Activated naive CD8-positive, alpha-beta T cell treated with anti-CD3 and anti-CD28 coated beads for 36 hours (primary cell): ENCODE measurements at regions not wholly inside any gene's neighbourhood (a gene's known extent, or its start where the extent isn't known, plus 50 kb on each side); places are given as distances from the start of the nearest gene placed in this dataset.
"Not testable (repeated sequence)": the region's sequence is repeated elsewhere in the genome, so short reads cannot be mapped to it uniquely, and the experiment has no call there.

Source experiments
- DNase-seq: peaks from one replicate; pipeline ENCODE4 v3.0.0; 2021
- H3K27ac Mint-ChIP-seq: one replicate; pipeline ENCODE4 v1.8.0; 2022; ENCODE audit warnings: mild to moderate bottlenecking, moderate library complexity, mixed read lengths
- H3K27me3 Mint-ChIP-seq: one replicate; pipeline ENCODE4 v1.8.0; 2022; ENCODE audit warnings: mild to moderate bottlenecking, mixed read lengths
- H3K36me3 Mint-ChIP-seq: one replicate; pipeline ENCODE4 v1.8.0; 2021; ENCODE audit warnings: mild to moderate bottlenecking, mixed read lengths
- H3K4me1 Mint-ChIP-seq: one replicate; pipeline ENCODE4 v1.8.0; 2021; ENCODE audit warnings: mixed read lengths
- H3K4me3 Mint-ChIP-seq: one replicate; pipeline ENCODE4 v1.8.0; 2022; ENCODE audit warnings: mild to moderate bottlenecking, moderate library complexity, mixed read lengths
- H3K9me3 Mint-ChIP-seq: one replicate; pipeline ENCODE4 v1.8.0; 2022; ENCODE audit warnings: mixed read lengths

- peak; percentile 21 for DNase-seq
- no peak overlapping the region for H3K4me3 Mint-ChIP-seq
- H3K27ac Mint-ChIP-seq, result peak overlapping the region; percentile 87
- peaks cover 22% of the 10 kb centered on the region for H3K4me1 Mint-ChIP-seq
- peaks cover 24% of the 10 kb centered on the region for H3K9me3 Mint-ChIP-seq
- H3K27me3 Mint-ChIP-seq, result peaks cover 6% of the 10 kb centered on the region
- H3K36me3 Mint-ChIP-seq, result peaks cover 13% of the 10 kb centered on the region
Observed at GRCh38 chr7:121500360-121501058, 104.4 kb upstream of the FAM3C start.

- Mint-ChIP-seq H3K27ac (peak overlapping the region; percentile 87), H3K4me1 (peaks cover 22% of the 10 kb centered on the region), H3K36me3 (peaks cover 11% of the 10 kb centered on the region), H3K27me3 (peaks cover 6% of the 10 kb centered on the region), H3K4me3 (no peak overlapping the region), H3K9me3 (peaks cover 19% of the 10 kb centered on the region)
- peak; percentile 38 for DNase-seq
Observed at GRCh38 chr7:121499624-121500023, 103.5 kb upstream of the FAM3C start.

GRCh38 chr7:121498816-121499215 lies 102.7 kb upstream of the FAM3C start:
- Mint-ChIP-seq H3K4me3 (no peak overlapping the region), H3K4me1 (peaks cover 22% of the 10 kb centered on the region), H3K27ac (no peak overlapping the region), H3K27me3 (peaks cover 6% of the 10 kb centered on the region), H3K36me3 (peaks cover 9% of the 10 kb centered on the region), H3K9me3 (peaks cover 11% of the 10 kb centered on the region)
- DNase-seq, result no peak

- H3K9me3 Mint-ChIP-seq, H3K36me3 Mint-ChIP-seq, DNase-seq, H3K27ac Mint-ChIP-seq, H3K27me3 Mint-ChIP-seq, H3K4me3 Mint-ChIP-seq: not testable (repeated sequence)
- H3K4me1 Mint-ChIP-seq, result peaks cover 22% of the 10 kb centered on the region
Observed at GRCh38 chr7:121497545-121497944, 101.4 kb upstream of the FAM3C start.

GRCh38 chr7:121494516-121494915 lies 98.4 kb upstream of the FAM3C start:
- Mint-ChIP-seq H3K36me3 (peaks cover 4% of the 10 kb centered on the region), H3K4me3 (no peak overlapping the region), H3K27ac (no peak overlapping the region), H3K9me3 (peaks cover 4% of the 10 kb centered on the region), H3K27me3 (peaks cover 18% of the 10 kb centered on the region), H3K4me1 (peaks cover 6% of the 10 kb centered on the region)
- DNase-seq, result no peak

- Mint-ChIP-seq H3K4me3 (no peak overlapping the region), H3K9me3 (peaks cover 4% of the 10 kb centered on the region), H3K27me3 (peaks cover 18% of the 10 kb centered on the region), H3K27ac (no peak overlapping the region), H3K36me3 (peaks cover 4% of the 10 kb centered on the region), H3K4me1 (peaks cover 1% of the 10 kb centered on the region)
- DNase-seq, result no peak
Observed at GRCh38 chr7:121493553-121493952, 97.4 kb upstream of the FAM3C start.

GRCh38 chr7:121490309-121490708 lies 94.2 kb upstream of the FAM3C start:
- no peaks in the 10 kb centered on the region for H3K9me3 Mint-ChIP-seq
- peaks cover 5% of the 10 kb centered on the region for H3K4me1 Mint-ChIP-seq
- no peak overlapping the region for H3K27ac Mint-ChIP-seq
- no peaks in the 10 kb centered on the region for H3K36me3 Mint-ChIP-seq
- H3K27me3 Mint-ChIP-seq, result peaks cover 12% of the 10 kb centered on the region
- no peak for DNase-seq
- no peak overlapping the region for H3K4me3 Mint-ChIP-seq

GRCh38 chr7:121489440-121489839 lies 93.3 kb upstream of the FAM3C start:
- Mint-ChIP-seq H3K4me1 (peaks cover 5% of the 10 kb centered on the region), H3K36me3 (no peaks in the 10 kb centered on the region), H3K27me3 (peaks cover 12% of the 10 kb centered on the region), H3K4me3 (no peak overlapping the region), H3K27ac (no peak overlapping the region), H3K9me3 (no peaks in the 10 kb centered on the region)
- DNase-seq, result no peak

- H3K4me1 Mint-ChIP-seq, result peaks cover 5% of the 10 kb centered on the region
- H3K27ac Mint-ChIP-seq, result no peak overlapping the region
- peaks cover 12% of the 10 kb centered on the region for H3K27me3 Mint-ChIP-seq
- H3K9me3 Mint-ChIP-seq, result no peaks in the 10 kb centered on the region
- DNase-seq, result no peak
- H3K36me3 Mint-ChIP-seq, result no peaks in the 10 kb centered on the region
- no peak overlapping the region for H3K4me3 Mint-ChIP-seq
Observed at GRCh38 chr7:121488111-121488650, 92.1 kb upstream of the FAM3C start.

- no peak for DNase-seq
- Mint-ChIP-seq H3K27ac (no peak overlapping the region), H3K4me1 (peaks cover 8% of the 10 kb centered on the region), H3K36me3 (no peaks in the 10 kb centered on the region), H3K27me3 (peaks cover 6% of the 10 kb centered on the region), H3K9me3 (no peaks in the 10 kb centered on the region), H3K4me3 (no peak overlapping the region)
Observed at GRCh38 chr7:121486590-121486989, 90.5 kb upstream of the FAM3C start.

- no peak for DNase-seq
- Mint-ChIP-seq H3K4me3 (no peak overlapping the region), H3K4me1 (peaks cover 10% of the 10 kb centered on the region), H3K36me3 (no peaks in the 10 kb centered on the region), H3K9me3 (no peaks in the 10 kb centered on the region), H3K27ac (no peak overlapping the region), H3K27me3 (no peaks in the 10 kb centered on the region)
Observed at GRCh38 chr7:121485467-121486243, 89.5 kb upstream of the FAM3C start.

- no peaks in the 10 kb centered on the region for H3K36me3 Mint-ChIP-seq
- H3K27me3 Mint-ChIP-seq, result no peaks in the 10 kb centered on the region
- DNase-seq, result no peak
- peaks cover 10% of the 10 kb centered on the region for H3K4me1 Mint-ChIP-seq
- no peak overlapping the region for H3K4me3 Mint-ChIP-seq
- no peaks in the 10 kb centered on the region for H3K9me3 Mint-ChIP-seq
- no peak overlapping the region for H3K27ac Mint-ChIP-seq
Observed at GRCh38 chr7:121484089-121484763, 88.1 kb upstream of the FAM3C start.

- Mint-ChIP-seq H3K36me3 (no peaks in the 10 kb centered on the region), H3K4me1 (peaks cover 5% of the 10 kb centered on the region), H3K4me3 (no peak overlapping the region), H3K9me3 (no peaks in the 10 kb centered on the region), H3K27ac (no peak overlapping the region), H3K27me3 (no peaks in the 10 kb centered on the region)
- no peak for DNase-seq
Observed at GRCh38 chr7:121480566-121481335, 84.6 kb upstream of the FAM3C start.

GRCh38 chr7:121480058-121480457 lies 84.0 kb upstream of the FAM3C start:
- no peak overlapping the region for H3K4me3 Mint-ChIP-seq
- DNase-seq, result no peak
- H3K36me3 Mint-ChIP-seq, result no peaks in the 10 kb centered on the region
- H3K9me3 Mint-ChIP-seq, result no peaks in the 10 kb centered on the region
- H3K27ac Mint-ChIP-seq, result no peak overlapping the region
- peaks cover 5% of the 10 kb centered on the region for H3K4me1 Mint-ChIP-seq
- H3K27me3 Mint-ChIP-seq, result no peaks in the 10 kb centered on the region
